NCI-H2081 (cell line): ENCODE measurements at regions not wholly inside any gene's neighbourhood (a gene's known extent, or its start where the extent isn't known, plus 50 kb on each side); places are given as distances from the start of the nearest gene placed in this dataset.

ENCODE experiments used
- DNase-seq, 2 experiments: peaks; one replicate each; lab custom pipeline; 2025; lab: John Stamatoyannopoulos, UW

DNA sequence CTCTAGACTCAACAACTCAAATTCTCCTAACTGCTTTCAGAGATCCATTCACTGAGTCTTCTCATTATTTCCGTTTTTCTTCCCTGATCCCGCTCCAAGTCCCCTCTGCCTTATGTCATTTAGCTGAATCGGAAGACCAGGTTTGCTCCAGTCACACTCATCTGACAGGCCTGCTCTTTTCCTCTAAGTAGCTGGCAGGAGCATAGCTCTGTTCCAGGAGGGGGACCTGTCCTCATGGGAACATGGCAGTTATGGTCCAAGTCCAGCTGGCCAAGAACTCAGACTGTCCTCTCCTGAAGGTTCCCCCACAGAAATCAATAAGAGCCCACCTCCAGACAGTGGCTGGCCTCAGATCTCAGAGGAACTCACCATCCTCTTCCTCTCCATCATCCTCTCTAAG lies 130.9 kb upstream of the SERP2 start:
- no peak for DNase-seq

- DNase-seq = peak; percentile 25 to 61
These were observed 130.3 kb upstream of the SERP2 start for GRCh38 chr13:44243198-44243857.

DNA sequence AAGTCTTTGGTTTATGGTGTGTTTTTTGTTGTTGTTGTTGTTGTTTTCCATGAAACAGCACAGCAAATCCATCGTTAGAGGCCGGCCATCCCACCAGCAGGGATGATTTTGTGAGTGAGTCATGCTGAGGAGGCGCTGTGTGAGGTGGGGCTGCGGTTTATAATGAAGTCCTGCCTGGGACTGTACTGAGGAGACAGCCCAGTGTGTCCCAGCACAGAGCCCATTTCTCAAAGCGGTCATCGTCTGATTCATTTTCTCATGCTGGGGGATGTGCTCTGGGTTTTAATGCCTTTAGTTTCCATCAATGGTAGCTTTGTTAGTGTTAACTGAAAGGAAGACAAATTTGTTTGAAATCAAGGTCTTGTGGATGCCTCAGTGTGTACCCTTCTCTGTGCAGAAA lies 129.3 kb upstream of the SERP2 start:
- DNase-seq = no peak

- DNase-seq = no peak
These were observed 124.2 kb upstream of the SERP2 start for GRCh38 chr13:44249431-44249836.

- DNase-seq = no peak
These were observed 120.7 kb upstream of the SERP2 start for GRCh38 chr13:44252938-44253337.

- no peak for DNase-seq
These were observed 117.8 kb upstream of the SERP2 start for GRCh38 chr13:44255771-44256364.

DNA sequence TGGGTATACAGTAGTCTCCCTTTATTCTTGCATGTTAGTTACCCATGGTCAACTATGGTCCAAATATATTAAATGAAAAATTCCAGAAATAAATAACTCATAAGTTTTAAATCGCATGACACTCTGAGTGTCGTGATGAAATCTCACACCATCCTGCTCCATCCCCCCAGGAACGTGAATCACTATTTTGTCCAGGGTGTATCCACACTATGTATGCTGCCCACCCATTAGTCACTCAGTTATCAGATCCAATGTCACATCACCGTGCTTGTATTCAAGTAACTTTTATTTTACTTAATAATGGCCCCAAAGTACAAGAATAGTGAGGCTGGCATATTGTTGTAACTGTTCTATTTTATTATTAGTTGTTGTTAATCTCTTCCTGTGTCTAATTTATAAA lies 115.8 kb upstream of the SERP2 start:
- DNase-seq = no peak

GRCh38 chr13:44259045-44260027 lies 114.3 kb upstream of the SERP2 start:
- DNase-seq = peak in 1 of 2 experiments; percentile 8

- no peak for DNase-seq
These were observed 113.3 kb upstream of the SERP2 start for GRCh38 chr13:44260336-44260735.

DNA sequence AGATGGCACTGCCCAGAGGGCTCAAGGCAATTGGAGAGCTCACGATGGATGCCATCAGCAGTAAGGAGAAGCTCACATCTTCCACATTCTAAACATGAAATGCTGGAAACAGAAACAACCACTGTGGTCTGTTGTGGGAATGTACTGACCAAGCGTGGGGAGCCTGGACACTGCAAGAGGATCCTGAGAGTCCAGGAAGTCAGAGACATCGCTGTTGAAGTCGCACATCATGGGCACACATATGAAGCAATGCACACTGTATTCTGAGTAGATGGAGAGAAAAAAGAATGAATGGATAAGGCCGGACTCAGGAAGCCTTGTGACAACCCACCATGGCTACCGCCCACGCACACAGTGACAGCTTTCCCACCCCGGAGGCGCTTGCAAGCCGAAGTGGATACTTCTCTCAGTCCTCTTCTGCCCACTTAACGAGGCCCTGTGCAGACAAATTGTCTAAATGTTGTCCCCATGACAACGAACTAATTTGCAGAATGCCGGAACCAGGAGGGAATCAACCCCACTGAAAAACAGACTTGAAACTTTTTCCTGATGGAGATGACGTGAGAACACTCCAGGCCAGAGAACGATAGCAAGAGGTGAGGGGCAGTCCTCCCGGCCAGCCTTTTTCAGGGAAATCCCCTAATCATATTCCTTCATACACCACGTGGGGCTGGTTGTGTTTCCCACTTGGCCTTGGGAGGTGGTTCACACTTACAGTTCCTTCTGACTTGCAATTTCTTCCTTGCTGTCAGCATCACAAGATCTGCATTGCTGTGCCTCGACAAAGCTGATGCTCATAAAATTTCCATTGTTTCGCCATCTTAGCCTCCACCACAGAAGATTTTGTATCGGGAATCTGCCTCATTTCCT lies 109.6 kb upstream of the SERP2 start:
- no peak for DNase-seq

- no peak for DNase-seq
These were observed 107.3 kb upstream of the SERP2 start for GRCh38 chr13:44266305-44266704.

DNA sequence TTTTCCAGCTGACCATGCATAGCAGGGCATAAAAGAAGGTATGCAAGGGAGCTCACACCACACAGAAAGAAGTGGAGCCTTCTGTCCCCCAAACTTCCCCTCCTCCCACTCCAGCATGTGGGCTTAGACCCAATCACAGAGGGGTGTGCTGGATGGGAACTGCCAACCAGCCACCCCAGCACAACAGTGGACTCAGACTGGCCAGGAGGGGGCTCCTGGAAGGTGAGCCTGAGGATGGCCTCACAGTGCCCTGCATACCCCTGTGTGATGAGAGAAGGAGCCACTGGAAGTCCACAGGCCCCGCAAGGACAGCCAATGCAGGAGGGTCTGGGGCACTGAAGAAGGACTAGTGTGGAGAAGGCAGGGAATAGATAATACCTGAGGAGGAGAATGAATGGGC lies 106.9 kb upstream of the SERP2 start:
- no peak for DNase-seq

GRCh38 chr13:44267203-44267602 lies 106.4 kb upstream of the SERP2 start:
- no peak for DNase-seq

DNA sequence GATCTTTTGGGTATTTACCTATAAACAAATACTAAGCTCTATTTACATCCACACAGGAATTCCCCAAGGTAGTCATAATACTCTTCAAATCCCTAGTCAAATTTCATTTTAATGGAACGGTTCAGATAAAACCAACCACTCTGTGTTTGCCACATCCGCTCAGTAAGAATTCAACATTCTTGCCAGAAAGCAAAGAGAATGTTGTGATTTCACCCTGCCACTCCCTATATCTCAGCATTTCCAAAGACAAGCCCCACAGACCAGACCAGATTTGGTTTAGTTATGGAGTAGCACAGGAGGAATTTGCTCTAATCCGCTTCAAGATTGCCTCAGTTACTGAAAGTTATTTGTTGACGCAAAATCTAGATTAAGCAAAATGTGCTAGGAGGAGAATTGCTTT lies 105.6 kb upstream of the SERP2 start:
- DNase-seq = no peak

DNA sequence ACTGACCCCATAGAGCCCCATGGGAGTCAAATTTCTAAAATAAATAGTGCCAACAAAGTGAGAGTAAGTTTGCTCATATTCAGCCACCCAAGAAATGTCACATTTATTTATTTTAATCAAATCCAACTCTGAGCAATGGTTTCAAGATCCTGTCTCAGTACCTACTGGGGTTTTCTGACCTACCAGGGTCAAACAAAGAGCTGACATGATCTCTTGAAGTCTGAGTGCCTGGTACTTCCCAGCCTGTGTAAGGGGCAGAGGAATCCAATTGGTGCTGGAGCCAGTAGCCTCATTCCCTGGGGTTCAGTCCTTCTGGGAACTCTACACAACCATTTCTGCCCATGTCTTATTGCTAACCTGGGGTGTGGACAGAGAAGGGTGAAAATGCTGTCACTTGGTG lies 104.6 kb upstream of the SERP2 start:
- DNase-seq = no peak

GRCh38 chr13:44270150-44270549 lies 103.5 kb upstream of the SERP2 start:
- no peak for DNase-seq

DNA sequence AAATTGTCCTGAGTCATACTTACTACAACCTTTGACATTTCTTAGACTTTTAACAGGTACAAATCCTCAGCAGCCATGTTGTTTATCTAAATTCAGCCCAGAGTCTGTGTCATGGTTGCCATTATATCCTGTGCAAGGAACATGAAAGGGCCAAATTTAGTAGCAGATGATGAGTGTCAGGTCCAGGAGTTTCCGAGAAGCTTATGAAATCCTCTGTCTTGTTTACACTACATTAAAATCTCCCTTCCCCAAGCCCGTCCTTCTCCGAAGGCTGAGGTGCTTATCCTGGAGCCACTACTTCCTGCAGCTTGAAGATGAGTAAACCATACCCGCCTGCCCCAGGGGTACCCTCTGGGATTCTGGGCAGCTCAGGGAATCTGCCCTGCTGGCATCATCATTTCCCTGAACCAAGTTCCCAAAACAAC lies 102.6 kb upstream of the SERP2 start:
- no peak for DNase-seq

DNA sequence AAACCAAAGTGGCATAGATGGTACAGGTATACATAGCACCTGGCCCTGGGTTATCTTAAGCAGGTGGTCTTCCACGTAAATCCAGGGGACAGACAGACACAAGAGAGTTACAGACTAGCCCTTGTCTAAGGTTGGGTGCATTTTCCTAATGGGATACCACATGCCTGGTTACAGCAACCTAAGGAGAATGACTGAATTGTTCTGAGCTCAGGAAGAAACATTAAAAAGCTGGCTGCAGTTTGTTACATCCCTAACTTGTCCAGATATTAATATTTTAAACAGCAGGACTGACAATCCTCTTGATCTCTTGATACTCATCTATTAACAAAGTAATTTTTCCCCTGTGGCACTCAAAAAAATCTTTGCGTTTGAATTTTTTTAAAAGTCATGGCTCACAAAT lies 102.2 kb upstream of the SERP2 start:
- DNase-seq = no peak

DNA sequence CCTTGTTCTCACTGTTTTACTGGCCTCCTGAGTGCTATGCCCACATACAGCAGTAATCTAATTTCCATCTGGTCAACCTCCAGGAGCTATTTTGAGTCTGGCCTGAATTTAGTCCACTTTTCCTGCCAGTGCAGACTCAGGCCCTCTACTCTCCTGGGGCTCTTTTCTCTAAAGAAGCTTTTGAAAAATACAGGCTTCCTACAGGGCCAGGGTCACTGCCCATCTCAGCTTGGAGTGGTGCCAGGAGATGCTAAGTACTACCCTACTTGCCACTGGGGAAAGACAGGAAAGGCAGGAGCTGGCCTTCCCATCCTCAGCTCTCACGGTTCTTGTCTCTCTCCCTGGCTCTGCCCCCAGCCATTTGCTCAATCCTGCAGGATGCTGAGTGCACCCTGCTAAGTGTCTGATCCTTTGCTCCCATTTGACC lies 101.7 kb upstream of the SERP2 start:
- DNase-seq = no peak

- no peak for DNase-seq
These were observed 100.9 kb upstream of the SERP2 start for GRCh38 chr13:44272692-44273091.

DNA sequence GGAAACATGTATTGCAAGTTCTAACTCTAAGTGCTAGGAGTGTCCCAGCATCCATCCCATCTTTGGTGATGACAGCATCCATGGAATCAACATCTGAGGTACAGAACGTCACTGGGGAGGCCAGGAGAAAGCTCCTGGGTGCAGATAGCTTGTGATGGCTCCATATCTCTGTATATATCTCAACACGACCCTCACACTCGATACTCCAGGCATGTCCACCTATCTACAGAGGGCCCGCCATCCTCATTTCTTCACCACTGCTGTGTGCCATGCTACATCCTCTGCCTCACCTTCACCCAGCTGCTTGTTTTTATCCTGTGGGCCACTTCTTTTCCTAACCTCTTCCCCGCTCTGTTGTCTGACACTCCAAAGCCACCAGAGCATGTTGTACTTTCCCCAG lies 100.4 kb upstream of the SERP2 start:
- DNase-seq = no peak
